ENCODE measurements at regions not wholly inside any gene's neighbourhood (a gene's known extent, or its start where the extent isn't known, plus 50 kb on each side); places are given as distances from the start of the nearest gene placed in this dataset.

DNA sequence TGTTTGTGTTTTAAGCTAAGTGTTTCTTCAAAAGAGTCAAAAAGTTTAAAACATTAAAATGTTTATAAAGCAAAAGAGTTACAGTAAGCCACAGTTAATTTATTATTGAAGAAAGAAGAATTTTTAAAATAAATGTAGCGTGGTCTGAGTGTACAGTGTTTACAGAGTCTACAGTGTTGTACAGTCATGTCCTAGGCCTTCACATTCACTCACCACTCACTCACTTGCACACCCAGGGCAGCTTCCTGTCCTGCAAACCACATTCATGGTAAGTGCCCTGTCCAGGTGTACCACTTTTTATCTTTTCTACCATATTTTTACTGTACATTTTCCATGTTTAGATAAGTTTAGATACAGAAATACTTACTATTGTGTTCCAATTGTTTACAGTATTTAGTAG is 239.7 kb upstream of the AGA start:
- ChIA-PET CTCF (interaction anchor here (0.9 to 1.4 kb wide), 2 partner anchors 14 to 21 kb away, joined by 3 read pairs; no protein-coding TSS in a partner anchor), RAD21 (ENCODE audit: unreplicated experiment) (interaction anchor here (1.0 kb wide), 1 partner anchor 14 kb away, joined by 3 read pairs; no protein-coding TSS in a partner anchor), POLR2A (interaction anchor here (0.9 kb wide), 1 partner anchor 9 kb away, joined by 3 read pairs; no protein-coding TSS in a partner anchor), SMC1A (ENCODE audit: uncharacterized antibody, unreplicated experiment) (no interaction called here)
- no peak overlapping the region for H3K4me2 ChIP-seq (ENCODE audit: control insufficient read depth, insufficient read depth)
- H2AFZ ChIP-seq (ENCODE audit: control insufficient read depth, low read depth, low read length), result no peak overlapping the region
- H3K4me3 ChIP-seq, result no peak overlapping the region
- FAIRE-seq, result no peak
- in situ Hi-C loops (cut with MboI), result no loop called here
- intact Hi-C loops (cut with micrococcal nuclease; ENCODE audit: unreplicated experiment), result no loop called here
- DNase-seq (ENCODE audit: low read depth, low spot score), result no peak
- no peaks in the 10 kb centered on the region for H3K27me3 ChIP-seq (replicated peaks in 1 of 2; ENCODE audit: control insufficient read depth in 2 of 2, insufficient read depth in 2 of 2, low read length in 1 of 2)
- H3K4me1 ChIP-seq (ENCODE audit: control insufficient read depth, insufficient read depth, low read length), result no peaks in the 10 kb centered on the region
- BruUV-seq (replicated peaks), result no TSS peak
- no peaks in the 10 kb centered on the region for H3K9me3 ChIP-seq (replicated peaks; ENCODE audit: control insufficient read depth, insufficient read depth, low read length)
- WGBS (ENCODE audit: insufficient coverage, insufficient replicate concordance, low lambda C conversion rate, missing lambda C conversion rate), result 69% methylated on average over 1 of the region's 1 CpG
- H3K79me2 ChIP-seq (ENCODE audit: control insufficient read depth, insufficient read depth, low read length), result no peaks in the 10 kb centered on the region
- TF ChIP-seq TARDBP (IDR thresholded peaks at IDR 0.05; ENCODE audit: borderline replicate concordance) (no peak), SMAD1 (IDR thresholded peaks at IDR 0.05; ENCODE audit: low read depth, partially characterized antibody) (no peak), YBX1 (IDR thresholded peaks at IDR 0.05) (no peak), ZNF207 (IDR thresholded peaks at IDR 0.05; ENCODE audit: borderline replicate concordance) (no peak), CHD1 (IDR thresholded peaks at IDR 0.05; ENCODE audit: low read depth, low read length) (no peak), SP1 (IDR thresholded peaks at IDR 0.05; ENCODE audit: low read depth, low read length) (no peak), BMI1 (IDR thresholded peaks at IDR 0.05; ENCODE audit: borderline replicate concordance) (no peak), CREB1 (IDR thresholded peaks at IDR 0.05; ENCODE audit: low read depth) (no peak), POLR2AphosphoS2 (IDR thresholded peaks at IDR 0.05; ENCODE audit: low read depth, low read length) (no peak), SIN3A (IDR thresholded peaks at IDR 0.05; ENCODE audit: low read depth, low read length) (no peak), PAX5 (IDR thresholded peaks at IDR 0.05; ENCODE audit: borderline replicate concordance, low read depth, low read length) (no peak), RBBP5 (conservative IDR thresholded peaks at IDR 0.05) (no peak), EZH2 (IDR thresholded peaks at IDR 0.05; ENCODE audit: borderline replicate concordance, control insufficient read depth, low read depth, low read length) (no peak)
- TF ChIP-seq, protein P1, sequence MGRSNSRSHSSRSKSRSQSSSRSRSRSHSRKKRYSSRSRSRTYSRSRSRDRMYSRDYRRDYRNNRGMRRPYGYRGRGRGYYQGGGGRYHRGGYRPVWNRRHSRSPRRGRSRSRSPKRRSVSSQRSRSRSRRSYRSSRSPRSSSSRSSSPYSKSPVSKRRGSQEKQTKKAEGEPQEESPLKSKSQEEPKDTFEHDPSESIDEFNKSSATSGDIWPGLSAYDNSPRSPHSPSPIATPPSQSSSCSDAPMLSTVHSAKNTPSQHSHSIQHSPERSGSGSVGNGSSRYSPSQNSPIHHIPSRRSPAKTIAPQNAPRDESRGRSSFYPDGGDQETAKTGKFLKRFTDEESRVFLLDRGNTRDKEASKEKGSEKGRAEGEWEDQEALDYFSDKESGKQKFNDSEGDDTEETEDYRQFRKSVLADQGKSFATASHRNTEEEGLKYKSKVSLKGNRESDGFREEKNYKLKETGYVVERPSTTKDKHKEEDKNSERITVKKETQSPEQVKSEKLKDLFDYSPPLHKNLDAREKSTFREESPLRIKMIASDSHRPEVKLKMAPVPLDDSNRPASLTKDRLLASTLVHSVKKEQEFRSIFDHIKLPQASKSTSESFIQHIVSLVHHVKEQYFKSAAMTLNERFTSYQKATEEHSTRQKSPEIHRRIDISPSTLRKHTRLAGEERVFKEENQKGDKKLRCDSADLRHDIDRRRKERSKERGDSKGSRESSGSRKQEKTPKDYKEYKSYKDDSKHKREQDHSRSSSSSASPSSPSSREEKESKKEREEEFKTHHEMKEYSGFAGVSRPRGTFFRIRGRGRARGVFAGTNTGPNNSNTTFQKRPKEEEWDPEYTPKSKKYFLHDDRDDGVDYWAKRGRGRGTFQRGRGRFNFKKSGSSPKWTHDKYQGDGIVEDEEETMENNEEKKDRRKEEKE (IDR thresholded peaks at IDR 0.05), result no peak
- TF ChIP-seq, protein P2, sequence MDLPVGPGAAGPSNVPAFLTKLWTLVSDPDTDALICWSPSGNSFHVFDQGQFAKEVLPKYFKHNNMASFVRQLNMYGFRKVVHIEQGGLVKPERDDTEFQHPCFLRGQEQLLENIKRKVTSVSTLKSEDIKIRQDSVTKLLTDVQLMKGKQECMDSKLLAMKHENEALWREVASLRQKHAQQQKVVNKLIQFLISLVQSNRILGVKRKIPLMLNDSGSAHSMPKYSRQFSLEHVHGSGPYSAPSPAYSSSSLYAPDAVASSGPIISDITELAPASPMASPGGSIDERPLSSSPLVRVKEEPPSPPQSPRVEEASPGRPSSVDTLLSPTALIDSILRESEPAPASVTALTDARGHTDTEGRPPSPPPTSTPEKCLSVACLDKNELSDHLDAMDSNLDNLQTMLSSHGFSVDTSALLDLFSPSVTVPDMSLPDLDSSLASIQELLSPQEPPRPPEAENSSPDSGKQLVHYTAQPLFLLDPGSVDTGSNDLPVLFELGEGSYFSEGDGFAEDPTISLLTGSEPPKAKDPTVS (IDR thresholded peaks at IDR 0.05; ENCODE audit: low read depth, low read length), result no peak
- TF ChIP-seq, protein P3, sequence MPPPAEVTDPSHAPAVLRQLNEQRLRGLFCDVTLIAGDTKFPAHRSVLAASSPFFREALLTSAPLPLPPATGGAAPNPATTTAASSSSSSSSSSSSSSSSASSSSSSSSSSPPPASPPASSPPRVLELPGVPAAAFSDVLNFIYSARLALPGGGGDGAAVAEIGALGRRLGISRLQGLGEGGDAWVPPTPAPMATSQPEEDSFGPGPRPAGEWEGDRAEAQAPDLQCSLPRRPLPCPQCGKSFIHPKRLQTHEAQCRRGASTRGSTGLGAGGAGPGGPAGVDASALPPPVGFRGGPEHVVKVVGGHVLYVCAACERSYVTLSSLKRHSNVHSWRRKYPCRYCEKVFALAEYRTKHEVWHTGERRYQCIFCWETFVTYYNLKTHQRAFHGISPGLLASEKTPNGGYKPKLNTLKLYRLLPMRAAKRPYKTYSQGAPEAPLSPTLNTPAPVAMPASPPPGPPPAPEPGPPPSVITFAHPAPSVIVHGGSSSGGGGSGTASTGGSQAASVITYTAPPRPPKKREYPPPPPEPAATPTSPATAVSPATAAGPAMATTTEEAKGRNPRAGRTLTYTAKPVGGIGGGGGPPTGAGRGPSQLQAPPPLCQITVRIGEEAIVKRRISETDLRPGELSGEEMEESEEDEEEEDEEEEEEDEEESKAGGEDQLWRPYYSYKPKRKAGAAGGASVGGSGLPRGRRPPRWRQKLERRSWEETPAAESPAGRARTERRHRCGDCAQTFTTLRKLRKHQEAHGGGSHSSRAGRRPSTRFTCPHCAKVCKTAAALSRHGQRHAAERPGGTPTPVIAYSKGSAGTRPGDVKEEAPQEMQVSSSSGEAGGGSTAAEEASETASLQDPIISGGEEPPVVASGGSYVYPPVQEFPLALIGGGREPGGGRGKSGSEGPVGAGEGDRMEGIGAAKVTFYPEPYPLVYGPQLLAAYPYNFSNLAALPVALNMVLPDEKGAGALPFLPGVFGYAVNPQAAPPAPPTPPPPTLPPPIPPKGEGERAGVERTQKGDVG (CRISPR knock-in tag; IDR thresholded peaks at IDR 0.05), result no peak
- TF ChIP-seq, protein P4, sequence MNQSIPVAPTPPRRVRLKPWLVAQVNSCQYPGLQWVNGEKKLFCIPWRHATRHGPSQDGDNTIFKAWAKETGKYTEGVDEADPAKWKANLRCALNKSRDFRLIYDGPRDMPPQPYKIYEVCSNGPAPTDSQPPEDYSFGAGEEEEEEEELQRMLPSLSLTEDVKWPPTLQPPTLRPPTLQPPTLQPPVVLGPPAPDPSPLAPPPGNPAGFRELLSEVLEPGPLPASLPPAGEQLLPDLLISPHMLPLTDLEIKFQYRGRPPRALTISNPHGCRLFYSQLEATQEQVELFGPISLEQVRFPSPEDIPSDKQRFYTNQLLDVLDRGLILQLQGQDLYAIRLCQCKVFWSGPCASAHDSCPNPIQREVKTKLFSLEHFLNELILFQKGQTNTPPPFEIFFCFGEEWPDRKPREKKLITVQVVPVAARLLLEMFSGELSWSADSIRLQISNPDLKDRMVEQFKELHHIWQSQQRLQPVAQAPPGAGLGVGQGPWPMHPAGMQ (IDR thresholded peaks at IDR 0.05; ENCODE audit: borderline replicate concordance), result no peak
- no peaks in the 10 kb centered on the region for H3K36me3 ChIP-seq (ENCODE audit: control insufficient read depth in 2 of 2, insufficient read depth in 2 of 2, low read length in 1 of 2)
- no peak overlapping the region for H3K27ac ChIP-seq (ENCODE audit: control insufficient read depth, insufficient read depth)
- H4K20me1 ChIP-seq (ENCODE audit: control insufficient read depth, insufficient read depth), result no peaks in the 10 kb centered on the region
- ATAC-seq, result no peak
- no peak overlapping the region for H3K9ac ChIP-seq (ENCODE audit: control insufficient read depth, insufficient read depth, low read length)

Measured in GM12878 (cell line).